ENCODE measurements at regions not wholly inside any gene's neighbourhood (a gene's known extent, or its start where the extent isn't known, plus 50 kb on each side); places are given as distances from the start of the nearest gene placed in this dataset.

GRCh38 chr9:110033869-110034268, 174.1 kb downstream of the C9orf152 start:
- no peaks in the 10 kb centered on the region for H3K36me3 Mint-ChIP-seq
- peak overlapping the region in 1 of 6 donors; percentile 8 for H3K27ac Mint-ChIP-seq
- ATAC-seq (ENCODE audit: low read depth in 2 of 2) (no peak), DNase-seq (no peak)
- no peaks in the 10 kb centered on the region for H3K9me3 Mint-ChIP-seq
- H3K27me3 Mint-ChIP-seq = no peaks in the 10 kb centered on the region
- peaks cover 9 to 18% (median 14%) of the 10 kb centered on the region in 3 donors for H3K4me1 Mint-ChIP-seq
- no peak overlapping the region for H3K4me3 Mint-ChIP-seq

- H3K9me3 Mint-ChIP-seq = no peaks in the 10 kb centered on the region
- H3K36me3 Mint-ChIP-seq = no peaks in the 10 kb centered on the region
- H3K27me3 Mint-ChIP-seq = no peaks in the 10 kb centered on the region
- DNase-seq (no peak), ATAC-seq (ENCODE audit: low read depth in 2 of 2) (no peak)
- H3K4me1 Mint-ChIP-seq = peaks cover 0 to 5% (median 4%) of the 10 kb centered on the region in 3 donors
- peak overlapping the region in 1 of 6 donors; percentile 61 for H3K27ac Mint-ChIP-seq
- no peak overlapping the region for H3K4me3 Mint-ChIP-seq
Measured at GRCh38 chr9:110036286-110036685, 171.7 kb downstream of the C9orf152 start.

DNA sequence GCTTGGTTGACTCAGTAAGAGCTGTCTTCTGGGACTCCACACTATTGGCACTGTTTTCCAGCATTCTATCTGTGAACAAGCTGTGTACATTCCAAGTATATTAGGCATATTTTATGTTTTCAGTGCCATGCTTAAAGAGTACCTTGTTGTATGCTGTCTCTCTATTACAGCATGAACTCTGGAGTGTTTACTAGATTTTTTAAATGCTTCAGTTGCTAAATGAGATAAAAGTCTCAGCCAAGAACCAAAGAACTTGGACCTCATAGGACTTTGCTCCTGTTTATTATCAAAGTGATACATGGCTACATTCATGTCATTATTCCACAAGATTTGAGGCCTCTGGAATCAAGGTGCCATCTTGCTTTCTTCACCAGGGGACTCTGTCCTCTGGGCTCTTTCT, 167.2 kb downstream of the C9orf152 start:
- Mint-ChIP-seq H3K9me3 (peaks cover 0 to 2% (median 0%) of the 10 kb centered on the region in 7 donors), H3K27me3 (no peaks in the 10 kb centered on the region), H3K36me3 (no peaks in the 10 kb centered on the region), H3K4me3 (no peak overlapping the region), H3K4me1 (peaks cover 5 to 13% (median 7%) of the 10 kb centered on the region in 3 donors), H3K27ac (no peak overlapping the region)
- DNase-seq (no peak), ATAC-seq (ENCODE audit: low read depth in 2 of 2) (no peak)

GRCh38 chr9:110041452-110041851, 166.5 kb downstream of the C9orf152 start:
- DNase-seq (no peak), ATAC-seq (ENCODE audit: low read depth in 2 of 2) (no peak)
- Mint-ChIP-seq H3K9me3 (peaks cover 0 to 2% (median 0%) of the 10 kb centered on the region in 7 donors), H3K27me3 (no peaks in the 10 kb centered on the region), H3K4me3 (no peak overlapping the region), H3K36me3 (no peaks in the 10 kb centered on the region), H3K4me1 (peaks cover 5 to 13% (median 7%) of the 10 kb centered on the region in 3 donors), H3K27ac (peak overlapping the region in 2 of 6 donors; percentile 3 to 58)

DNA sequence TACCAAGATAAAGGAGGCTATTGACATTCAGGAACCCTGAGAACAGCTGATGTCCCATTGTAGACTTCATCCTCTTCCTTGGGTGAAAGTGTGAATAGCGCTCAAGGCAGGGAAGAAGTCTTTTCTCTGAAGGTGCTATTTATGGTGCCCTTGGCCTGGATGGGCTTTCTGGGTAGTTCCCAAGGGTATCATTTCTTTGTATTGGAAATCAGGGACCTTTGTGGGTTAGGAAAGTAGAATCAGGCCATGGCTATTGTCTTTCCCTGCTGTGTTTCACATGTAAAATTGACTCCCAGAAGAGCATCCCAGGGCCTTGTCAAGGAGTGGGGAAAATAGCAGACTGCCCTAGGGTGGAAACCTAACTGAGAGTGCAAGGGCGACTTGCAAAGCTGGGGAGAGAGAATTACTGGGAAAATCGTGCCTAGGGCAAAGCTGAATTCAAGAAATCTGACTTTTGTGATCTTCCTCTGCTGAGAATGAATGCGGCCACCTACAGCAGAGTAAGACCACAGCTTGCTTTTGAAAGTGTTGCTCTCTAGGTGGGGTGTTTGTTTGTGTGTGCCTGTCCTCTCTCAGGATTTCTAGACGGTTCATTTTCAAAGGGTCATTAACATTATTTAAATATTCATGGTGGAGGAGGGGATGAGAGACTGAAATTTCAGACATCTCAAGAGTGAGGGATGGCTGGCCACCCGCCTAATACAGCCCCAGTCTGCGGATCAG, 160.6 kb downstream of the C9orf152 start:
- peaks cover 0 to 2% (median 0%) of the 10 kb centered on the region in 7 donors for H3K9me3 Mint-ChIP-seq
- peak overlapping the region; percentile 2 to 97 (median 92) for H3K27ac Mint-ChIP-seq
- no peak for ATAC-seq (ENCODE audit: low read depth in 2 of 2)
- H3K27me3 Mint-ChIP-seq = no peaks in the 10 kb centered on the region
- H3K4me3 Mint-ChIP-seq = peak overlapping the region; percentile 95 to 100 (median 98)
- DNase-seq = no peak
- H3K36me3 Mint-ChIP-seq = no peaks in the 10 kb centered on the region
- peaks cover 38 to 52% (median 48%) of the 10 kb centered on the region in 3 donors for H3K4me1 Mint-ChIP-seq

DNA sequence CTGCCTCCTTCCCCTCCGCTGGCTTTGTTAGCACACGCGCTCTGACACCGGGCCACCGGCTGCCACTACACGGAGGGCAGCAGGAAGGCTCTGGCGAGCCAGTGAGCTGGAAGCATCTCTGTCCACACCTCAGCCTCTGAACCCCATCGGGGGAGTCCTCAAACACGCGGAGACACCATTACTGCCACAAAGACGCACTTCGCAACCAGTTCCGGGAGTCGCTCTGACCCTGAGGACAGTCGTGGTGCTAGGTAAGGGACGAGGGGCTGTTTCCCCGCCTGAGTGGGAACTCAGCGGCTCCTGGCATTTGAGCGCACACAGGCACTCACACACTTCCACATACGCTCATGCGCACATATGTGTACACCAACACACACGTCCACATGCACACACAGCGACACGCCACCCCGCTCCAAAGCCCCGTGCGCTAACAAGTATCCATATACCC, 160.0 kb downstream of the C9orf152 start:
- peaks cover 0 to 2% (median 0%) of the 10 kb centered on the region in 7 donors for H3K9me3 Mint-ChIP-seq
- no peaks in the 10 kb centered on the region for H3K36me3 Mint-ChIP-seq
- ATAC-seq (ENCODE audit: low read depth in 2 of 2) = peak; percentile 47 to 52
- DNase-seq = no peak
- peaks cover 40 to 58% (median 54%) of the 10 kb centered on the region in 3 donors for H3K4me1 Mint-ChIP-seq
- no peaks in the 10 kb centered on the region for H3K27me3 Mint-ChIP-seq
- peak overlapping the region; percentile 95 to 100 (median 98) for H3K4me3 Mint-ChIP-seq
- H3K27ac Mint-ChIP-seq = peak overlapping the region; percentile 88 to 97 (median 92)

DNA sequence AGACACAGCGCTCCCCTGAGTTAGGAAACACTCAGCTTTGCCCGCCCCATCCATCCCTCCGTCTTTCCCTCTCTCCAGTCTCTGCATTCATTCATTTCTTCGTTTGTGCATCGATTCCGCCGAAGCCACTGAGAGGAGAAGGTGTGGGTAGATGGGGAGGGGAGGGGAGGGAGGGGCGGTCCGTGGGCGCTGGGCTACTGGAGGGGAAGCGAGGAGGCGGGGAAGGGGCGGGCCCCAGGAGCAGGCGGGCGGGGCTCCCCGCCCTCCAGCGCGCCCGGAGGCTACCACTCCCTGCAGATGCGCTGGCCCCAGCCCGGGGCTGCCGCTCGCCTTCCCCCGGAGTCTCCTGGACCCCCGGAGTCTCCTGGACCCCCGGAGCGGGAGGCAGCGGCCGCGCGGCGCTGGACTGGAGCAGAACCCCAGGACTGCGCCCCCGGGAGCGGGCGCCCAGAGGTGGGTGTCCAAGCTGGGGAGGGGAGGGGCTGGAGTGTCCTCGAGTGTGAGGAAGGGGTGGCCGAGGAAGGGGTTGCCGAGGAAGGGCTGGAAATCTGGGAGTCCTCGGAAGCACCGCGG, 159.5 kb downstream of the C9orf152 start:
- DNase-seq = peak; percentile 84
- peak; percentile 90 for ATAC-seq (ENCODE audit: low read depth in 2 of 2)
- H3K27me3 Mint-ChIP-seq = no peaks in the 10 kb centered on the region
- peaks cover 41 to 63% (median 59%) of the 10 kb centered on the region in 3 donors for H3K4me1 Mint-ChIP-seq
- peaks cover 0 to under 1% of the 10 kb centered on the region in 2 donors for H3K36me3 Mint-ChIP-seq
- H3K27ac Mint-ChIP-seq = peak overlapping the region; percentile 88 to 97 (median 92)
- peaks cover 0 to 2% (median 0%) of the 10 kb centered on the region in 7 donors for H3K9me3 Mint-ChIP-seq
- peak overlapping the region; percentile 95 to 100 (median 98) for H3K4me3 Mint-ChIP-seq

DNA sequence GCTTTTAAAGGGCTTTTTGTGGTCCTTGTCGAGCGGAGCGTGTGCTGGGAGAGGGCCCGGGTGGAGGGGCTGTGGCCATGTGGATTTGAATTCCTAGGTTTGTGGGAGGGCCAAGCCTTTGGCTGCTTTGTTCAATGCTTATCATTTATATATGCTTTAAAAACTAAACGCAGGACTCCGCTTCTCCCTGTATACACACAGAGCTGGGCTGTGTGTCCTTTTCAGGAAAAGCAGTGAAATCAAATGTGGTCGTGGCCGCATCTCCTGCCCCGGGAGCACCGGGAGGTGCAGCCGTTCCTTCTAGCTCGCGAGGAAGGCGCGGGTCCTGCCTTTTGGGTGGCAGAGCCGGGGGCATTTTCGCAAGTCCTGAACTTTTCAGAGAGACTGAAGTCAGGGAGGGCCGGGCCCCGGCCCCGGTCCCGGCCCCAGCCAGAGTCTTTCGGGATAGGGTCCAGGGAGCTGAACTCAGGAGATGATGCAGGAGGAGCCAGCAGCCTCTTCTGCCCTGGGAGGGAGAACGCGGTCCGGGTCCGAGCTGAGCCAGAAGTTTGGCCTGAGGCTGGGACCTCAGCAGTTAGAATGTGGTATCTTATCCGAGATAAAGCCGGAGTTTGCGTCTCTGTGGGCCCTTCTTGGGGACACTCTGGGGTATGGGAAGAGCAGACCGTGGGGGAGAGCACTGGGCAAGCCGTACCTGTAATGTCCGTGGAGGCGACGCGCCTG, 158.8 kb downstream of the C9orf152 start:
- Mint-ChIP-seq H3K4me3 (peak overlapping the region; percentile 95 to 100 (median 98)), H3K9me3 (no peaks in the 10 kb centered on the region), H3K4me1 (peaks cover 45 to 68% (median 63%) of the 10 kb centered on the region in 3 donors), H3K36me3 (peaks cover 0 to 5% of the 10 kb centered on the region in 2 donors), H3K27me3 (no peaks in the 10 kb centered on the region), H3K27ac (peak overlapping the region; percentile 73 to 97 (median 92))
- peak; percentile 5 to 11 for ATAC-seq (ENCODE audit: low read depth in 2 of 2)
- DNase-seq = no peak

DNA sequence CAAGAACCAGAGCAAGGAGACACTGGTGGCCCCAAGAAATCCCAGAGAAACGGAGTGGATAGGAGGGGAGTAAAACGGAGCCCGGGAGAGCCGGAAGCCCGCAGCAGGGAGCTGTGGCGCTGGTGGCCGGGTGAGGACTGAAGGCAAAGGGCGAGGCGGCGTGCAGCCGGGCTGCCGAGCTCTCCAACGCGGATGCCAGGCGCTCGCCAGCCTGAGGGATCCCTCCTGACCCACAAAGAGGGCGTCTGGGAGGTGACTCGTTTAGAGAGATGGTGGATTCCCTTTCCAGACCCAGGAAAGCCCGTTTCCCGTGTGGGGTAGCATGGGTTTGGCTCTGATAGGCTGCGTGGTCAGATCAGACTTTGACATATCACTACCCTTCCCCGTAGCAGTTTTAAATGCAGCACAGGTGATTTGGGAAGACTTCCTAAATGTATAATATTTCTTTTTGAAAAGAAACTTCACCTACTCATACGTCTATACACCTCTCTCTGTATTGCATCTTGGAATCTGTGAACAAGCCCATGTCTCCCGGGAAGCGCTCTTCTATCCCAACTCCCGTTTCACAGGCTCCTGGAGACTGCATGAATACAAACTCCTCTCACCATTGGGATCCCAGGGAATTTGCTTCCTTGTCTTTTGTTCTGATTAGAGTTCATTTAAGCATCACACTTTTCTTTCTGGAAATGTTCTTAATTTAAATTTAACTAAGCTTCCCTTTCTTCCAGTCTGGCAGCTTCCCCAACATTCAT, 158.1 kb downstream of the C9orf152 start:
- H3K36me3 Mint-ChIP-seq = peaks cover 0 to 5% of the 10 kb centered on the region in 2 donors
- H3K9me3 Mint-ChIP-seq = no peaks in the 10 kb centered on the region
- peak overlapping the region; percentile 95 to 100 (median 98) for H3K4me3 Mint-ChIP-seq
- ATAC-seq (ENCODE audit: low read depth in 2 of 2) (no peak), DNase-seq (peak; percentile 11)
- H3K4me1 Mint-ChIP-seq = peaks cover 42 to 64% (median 64%) of the 10 kb centered on the region in 3 donors
- peak overlapping the region; percentile 43 to 97 (median 92) for H3K27ac Mint-ChIP-seq
- no peaks in the 10 kb centered on the region for H3K27me3 Mint-ChIP-seq

DNA sequence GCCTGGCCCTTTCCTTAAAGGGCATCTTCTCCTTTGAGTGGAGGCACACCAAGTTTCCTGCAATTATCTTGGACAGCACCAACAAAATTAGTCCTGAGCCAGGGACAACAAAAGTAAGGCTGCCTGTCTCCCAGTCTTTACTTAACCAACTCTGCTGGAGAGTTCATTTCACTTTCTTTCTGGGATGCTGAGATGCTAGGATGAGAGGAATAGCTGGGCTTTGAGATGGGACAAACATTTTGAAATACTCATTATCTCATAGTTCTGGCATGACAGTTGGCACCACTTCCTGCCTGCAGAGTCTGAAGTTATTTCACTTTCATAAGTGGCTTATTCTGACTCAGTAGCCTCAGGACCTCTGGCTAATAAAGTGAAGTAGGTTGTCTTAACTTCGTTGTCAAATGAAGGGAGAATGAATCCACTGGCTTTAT, 157.0 kb downstream of the C9orf152 start:
- Mint-ChIP-seq H3K36me3 (peaks cover 0 to 5% of the 10 kb centered on the region in 2 donors), H3K9me3 (no peaks in the 10 kb centered on the region), H3K4me3 (peak overlapping the region; percentile 95 to 100 (median 98)), H3K4me1 (peaks cover 45 to 70% (median 69%) of the 10 kb centered on the region in 3 donors), H3K27me3 (no peaks in the 10 kb centered on the region), H3K27ac (peak overlapping the region in 5 of 6 donors; percentile 47 to 91 (median 78))
- DNase-seq (peak; percentile 24), ATAC-seq (ENCODE audit: low read depth in 2 of 2) (peak; percentile 17 to 22)

GRCh38 chr9:110056062-110056461, 151.9 kb downstream of the C9orf152 start:
- Mint-ChIP-seq H3K27me3 (no peaks in the 10 kb centered on the region), H3K36me3 (peaks cover 12 to 26% of the 10 kb centered on the region in 2 donors), H3K27ac (peak overlapping the region in 3 of 6 donors; percentile 33 to 82 (median 34)), H3K4me1 (peaks cover 52 to 93% (median 81%) of the 10 kb centered on the region in 3 donors), H3K4me3 (peak overlapping the region in 2 of 8 donors; percentile 43 to 47), H3K9me3 (peaks cover 0 to 2% (median 0%) of the 10 kb centered on the region in 7 donors)
- DNase-seq (no peak), ATAC-seq (ENCODE audit: low read depth in 2 of 2) (no peak)

- Mint-ChIP-seq H3K4me1 (peaks cover 55 to 86% (median 74%) of the 10 kb centered on the region in 3 donors), H3K4me3 (peak overlapping the region; percentile 21 to 84 (median 60))
Measured at GRCh38 chr9:110058304-110058953, 149.5 kb downstream of the C9orf152 start.

More at GRCh38 chr9:110058304-110058953, 149.5 kb downstream of the C9orf152 start:
- Mint-ChIP-seq H3K27ac (peak overlapping the region; percentile 25 to 94 (median 84)), H3K36me3 (peaks cover 28 to 33% of the 10 kb centered on the region in 2 donors), H3K9me3 (peaks cover 0 to 2% (median 0%) of the 10 kb centered on the region in 7 donors), H3K27me3 (no peaks in the 10 kb centered on the region)
- peak; percentile 67 to 75 for ATAC-seq (ENCODE audit: low read depth in 2 of 2)
- peak; percentile 46 for DNase-seq
